ENCODE measurements at regions not wholly inside any gene's neighbourhood (a gene's known extent, or its start where the extent isn't known, plus 50 kb on each side); places are given as distances from the start of the nearest gene placed in this dataset.

GRCh38 chr3:72021531-72021930 lies 236.6 kb upstream of the PROK2 start:
- TF ChIP-seq EZH2 (IDR thresholded peaks at IDR 0.05; ENCODE audit: borderline replicate concordance, low read depth, low read length, poor library complexity, severe bottlenecking): no peak
- no peak for TF ChIP-seq CTCF (conservative IDR thresholded peaks at IDR 0.05; ENCODE audit: low read depth, low read length)
